Gastrocnemius medialis (tissue), 4 donors: ENCODE measurements at regions not wholly inside any gene's neighbourhood (a gene's known extent, or its start where the extent isn't known, plus 50 kb on each side); places are given as distances from the start of the nearest gene placed in this dataset.

ENCODE experiments used
- CTCF ChIP-seq, 5 experiments: fragments of 450-650 bp in 3 of 5; fragments of 200-600 bp in 2 of 5; sonication (generic) in 2 of 5; IDR thresholded peaks in 4 of 5; conservative IDR thresholded peaks in 1 of 5; 1 replicate in 4 of 5; 2 replicates in 1 of 5; pipeline ENCODE4 v1.5.1; 2016 to 2019; ENCODE audit warnings: antibody characterized with exemption in 5 of 5, mild to moderate bottlenecking in 3 of 5, moderate library complexity in 3 of 5
- POLR2A ChIP-seq, 2 donors: fragments of 450-650 bp; IDR thresholded peaks; one replicate each; pipeline ENCODE4 v1.6.1; 2017; ENCODE audit warnings: antibody characterized with exemption in 2 of 2, mild to moderate bottlenecking in 2 of 2, moderate library complexity in 2 of 2

- TF ChIP-seq CTCF (IDR thresholded peaks at IDR 0.05 in 4 of 5, conservative IDR thresholded peaks at IDR 0.05 in 1 of 5) = no peak
- TF ChIP-seq POLR2A (IDR thresholded peaks at IDR 0.05) = no peak
Measured at GRCh38 chr17:83189044-83190003, 109.9 kb downstream of the METRNL start.
